Ishikawa (cell line): ENCODE measurements at regions not wholly inside any gene's neighbourhood (a gene's known extent, or its start where the extent isn't known, plus 50 kb on each side); places are given as distances from the start of the nearest gene placed in this dataset.

ENCODE experiments used
- EP300 ChIP-seq: IDR thresholded peaks from 2 replicates; pipeline ENCODE4 v1.6.1; 2012; ENCODE audit warnings: borderline replicate concordance
- TAF1 ChIP-seq: IDR thresholded peaks from 2 replicates; pipeline ENCODE4 v1.6.1; 2012; ENCODE audit warnings: low read depth, mild to moderate bottlenecking
- TEAD4 ChIP-seq: IDR thresholded peaks from 2 replicates; pipeline ENCODE4 v1.6.1; 2012
- YY1 ChIP-seq: IDR thresholded peaks from 2 replicates; pipeline ENCODE4 v1.6.1; 2012; ENCODE audit warnings: low read depth
- ZBTB7A ChIP-seq: IDR thresholded peaks from 2 replicates; pipeline ENCODE4 v1.6.1; 2012; ENCODE audit warnings: low read depth
- TF ChIP-seq, protein P1 (sequence below): IDR thresholded peaks from 2 replicates; pipeline ENCODE4 v1.6.1; 2012

DNA sequence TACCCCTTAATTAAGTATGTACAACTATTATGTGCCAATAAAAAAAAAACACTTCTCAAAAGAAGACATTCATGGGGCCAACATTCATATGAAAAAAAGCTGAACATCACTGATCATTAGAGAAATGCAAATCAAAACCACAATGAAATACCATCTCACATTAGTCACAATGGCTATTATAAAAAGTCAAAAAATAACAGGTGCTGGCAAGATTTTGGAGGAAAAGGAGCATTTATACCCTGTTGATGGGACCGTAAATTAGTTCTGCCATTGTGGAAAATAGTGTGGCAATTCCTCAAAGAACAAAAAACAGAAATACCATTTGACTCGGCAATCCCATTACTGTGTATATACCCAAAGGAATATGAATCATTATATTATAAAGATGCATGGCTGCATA, 229.9 kb downstream of the PAPSS1 start:
- TF ChIP-seq ZBTB7A: no peak
- TF ChIP-seq TAF1: no peak
- TF ChIP-seq EP300: no peak
- TF ChIP-seq YY1: no peak
- TF ChIP-seq, protein P1, sequence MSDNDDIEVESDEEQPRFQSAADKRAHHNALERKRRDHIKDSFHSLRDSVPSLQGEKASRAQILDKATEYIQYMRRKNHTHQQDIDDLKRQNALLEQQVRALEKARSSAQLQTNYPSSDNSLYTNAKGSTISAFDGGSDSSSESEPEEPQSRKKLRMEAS: no peak
- TF ChIP-seq TEAD4: no peak
